HL-60 (cell line): ENCODE measurements at regions not wholly inside any gene's neighbourhood (a gene's known extent, or its start where the extent isn't known, plus 50 kb on each side); places are given as distances from the start of the nearest gene placed in this dataset.

Experiments used
- DNase-seq, 2 experiments: peaks; one replicate each; pipeline ENCODE4 v3.0.0-alpha.2; 2010 to 2020; ENCODE audit warnings: low read depth in 1 of 2, low spot score in 1 of 2
- H3K27ac ChIP-seq: fragments of 250-450 bp; sonication (Bioruptor Pico); replicated peaks from 2 replicates; pipeline ENCODE4 v1.5.1; 2020; ENCODE audit warnings: mild to moderate bottlenecking, moderate library complexity
- H3K27me3 ChIP-seq: fragments of 250-450 bp; sonication (Bioruptor Pico); 2 replicates; pipeline ENCODE4 v1.5.1; 2021; ENCODE audit warnings: mild to moderate bottlenecking, moderate library complexity; ENCODE audit not compliant: insufficient read depth, poor library complexity, severe bottlenecking
- H3K4me3 ChIP-seq: replicated peaks from 2 replicates; pipeline ENCODE4 v1.5.1; 2011; ENCODE audit warnings: mild to moderate bottlenecking, control low read depth, low read length; ENCODE audit not compliant: insufficient read depth
- GABPA ChIP-seq: IDR thresholded peaks from 2 replicates; pipeline ENCODE4 v1.6.1; 2012; ENCODE audit warnings: low read depth
- POLR2AphosphoS5 ChIP-seq: IDR thresholded peaks from 2 replicates; pipeline ENCODE4 v1.6.1; 2012; ENCODE audit warnings: low read depth
- REST ChIP-seq: IDR thresholded peaks from 2 replicates; pipeline ENCODE4 v1.6.1; 2012; ENCODE audit warnings: low read depth; ENCODE audit not compliant: insufficient replicate concordance
- SPI1 ChIP-seq: IDR thresholded peaks from 2 replicates; pipeline ENCODE4 v1.6.1; 2012; ENCODE audit warnings: low read depth, mild to moderate bottlenecking, borderline replicate concordance
- TF ChIP-seq, protein P1 (sequence below): IDR thresholded peaks from one replicate; pipeline ENCODE4 v1.5.1; 2011; ENCODE audit warnings: low read length, control low read depth, inconsistent platforms; ENCODE audit not compliant: insufficient read depth

- TF ChIP-seq GABPA: no peak
- TF ChIP-seq SPI1: no peak
- TF ChIP-seq, protein P1, sequence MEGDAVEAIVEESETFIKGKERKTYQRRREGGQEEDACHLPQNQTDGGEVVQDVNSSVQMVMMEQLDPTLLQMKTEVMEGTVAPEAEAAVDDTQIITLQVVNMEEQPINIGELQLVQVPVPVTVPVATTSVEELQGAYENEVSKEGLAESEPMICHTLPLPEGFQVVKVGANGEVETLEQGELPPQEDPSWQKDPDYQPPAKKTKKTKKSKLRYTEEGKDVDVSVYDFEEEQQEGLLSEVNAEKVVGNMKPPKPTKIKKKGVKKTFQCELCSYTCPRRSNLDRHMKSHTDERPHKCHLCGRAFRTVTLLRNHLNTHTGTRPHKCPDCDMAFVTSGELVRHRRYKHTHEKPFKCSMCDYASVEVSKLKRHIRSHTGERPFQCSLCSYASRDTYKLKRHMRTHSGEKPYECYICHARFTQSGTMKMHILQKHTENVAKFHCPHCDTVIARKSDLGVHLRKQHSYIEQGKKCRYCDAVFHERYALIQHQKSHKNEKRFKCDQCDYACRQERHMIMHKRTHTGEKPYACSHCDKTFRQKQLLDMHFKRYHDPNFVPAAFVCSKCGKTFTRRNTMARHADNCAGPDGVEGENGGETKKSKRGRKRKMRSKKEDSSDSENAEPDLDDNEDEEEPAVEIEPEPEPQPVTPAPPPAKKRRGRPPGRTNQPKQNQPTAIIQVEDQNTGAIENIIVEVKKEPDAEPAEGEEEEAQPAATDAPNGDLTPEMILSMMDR: no peak
- TF ChIP-seq REST: no peak
- no peak for TF ChIP-seq POLR2AphosphoS5
- Histone ChIP-seq H3K4me3 (no peak overlapping the region), H3K27ac (no peak overlapping the region), H3K27me3 (no peaks in the 10 kb centered on the region)
- no peak for DNase-seq
Measured at GRCh38 chr2:172249334-172249733, 146.6 kb upstream of the DLX2 start.

GRCh38 chr2:172249986-172250385 lies 147.3 kb upstream of the DLX2 start:
- Histone ChIP-seq H3K4me3 (no peak overlapping the region), H3K27me3 (no peaks in the 10 kb centered on the region), H3K27ac (no peak overlapping the region)
- DNase-seq: no peak
- TF ChIP-seq REST (no peak), SPI1 (no peak), POLR2AphosphoS5 (no peak), GABPA (no peak)
- TF ChIP-seq, protein P1: no peak

GRCh38 chr2:172251231-172251630 lies 148.5 kb upstream of the DLX2 start:
- TF ChIP-seq SPI1 (no peak), POLR2AphosphoS5 (no peak), REST (no peak), GABPA (no peak)
- TF ChIP-seq, protein P1: no peak
- DNase-seq: no peak
- no peaks in the 10 kb centered on the region for H3K27me3 ChIP-seq
- H3K4me3 ChIP-seq: no peak overlapping the region
- no peak overlapping the region for H3K27ac ChIP-seq
